22Rv1 (cell line): ENCODE measurements at regions not wholly inside any gene's neighbourhood (a gene's known extent, or its start where the extent isn't known, plus 50 kb on each side); places are given as distances from the start of the nearest gene placed in this dataset.

Experiments
- H3K27ac ChIP-seq: fragments of 450-650 bp; 2 replicates; pipeline ENCODE4 v1.5.1; 2017
- ZFX ChIP-seq: fragments of 450-650 bp; IDR thresholded peaks from 2 replicates; pipeline ENCODE4 v1.6.1; 2017; ENCODE audit warnings: antibody characterized with exemption, borderline replicate concordance
- TF ChIP-seq, protein P1 (sequence below): fragments of 450-650 bp; IDR thresholded peaks from 2 replicates; pipeline ENCODE4 v1.5.1; 2017; ENCODE audit warnings: mild to moderate bottlenecking

DNA sequence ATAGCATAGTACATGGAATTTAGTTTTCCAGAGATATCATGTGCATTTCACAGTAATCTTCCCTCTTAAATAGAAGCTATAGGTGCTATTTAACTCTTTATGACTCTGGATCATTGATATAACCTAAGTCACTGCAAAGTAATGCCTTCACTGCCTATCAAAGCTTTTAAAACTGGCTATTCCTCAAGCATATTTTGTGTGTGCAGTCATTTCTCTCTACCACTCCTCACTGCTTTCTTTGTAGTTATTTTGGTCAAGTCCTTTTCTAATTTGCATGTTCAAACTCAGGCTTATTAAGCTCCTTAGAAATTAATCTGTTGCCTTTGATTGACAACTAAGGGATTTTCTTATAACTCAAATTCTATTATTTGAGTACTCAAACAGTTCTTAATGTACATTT lies 79.4 kb upstream of the PLEKHG7 start:
- TF ChIP-seq, protein P1, sequence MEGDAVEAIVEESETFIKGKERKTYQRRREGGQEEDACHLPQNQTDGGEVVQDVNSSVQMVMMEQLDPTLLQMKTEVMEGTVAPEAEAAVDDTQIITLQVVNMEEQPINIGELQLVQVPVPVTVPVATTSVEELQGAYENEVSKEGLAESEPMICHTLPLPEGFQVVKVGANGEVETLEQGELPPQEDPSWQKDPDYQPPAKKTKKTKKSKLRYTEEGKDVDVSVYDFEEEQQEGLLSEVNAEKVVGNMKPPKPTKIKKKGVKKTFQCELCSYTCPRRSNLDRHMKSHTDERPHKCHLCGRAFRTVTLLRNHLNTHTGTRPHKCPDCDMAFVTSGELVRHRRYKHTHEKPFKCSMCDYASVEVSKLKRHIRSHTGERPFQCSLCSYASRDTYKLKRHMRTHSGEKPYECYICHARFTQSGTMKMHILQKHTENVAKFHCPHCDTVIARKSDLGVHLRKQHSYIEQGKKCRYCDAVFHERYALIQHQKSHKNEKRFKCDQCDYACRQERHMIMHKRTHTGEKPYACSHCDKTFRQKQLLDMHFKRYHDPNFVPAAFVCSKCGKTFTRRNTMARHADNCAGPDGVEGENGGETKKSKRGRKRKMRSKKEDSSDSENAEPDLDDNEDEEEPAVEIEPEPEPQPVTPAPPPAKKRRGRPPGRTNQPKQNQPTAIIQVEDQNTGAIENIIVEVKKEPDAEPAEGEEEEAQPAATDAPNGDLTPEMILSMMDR, result no peak
- TF ChIP-seq ZFX, result no peak
- no peak overlapping the region for H3K27ac ChIP-seq

DNA sequence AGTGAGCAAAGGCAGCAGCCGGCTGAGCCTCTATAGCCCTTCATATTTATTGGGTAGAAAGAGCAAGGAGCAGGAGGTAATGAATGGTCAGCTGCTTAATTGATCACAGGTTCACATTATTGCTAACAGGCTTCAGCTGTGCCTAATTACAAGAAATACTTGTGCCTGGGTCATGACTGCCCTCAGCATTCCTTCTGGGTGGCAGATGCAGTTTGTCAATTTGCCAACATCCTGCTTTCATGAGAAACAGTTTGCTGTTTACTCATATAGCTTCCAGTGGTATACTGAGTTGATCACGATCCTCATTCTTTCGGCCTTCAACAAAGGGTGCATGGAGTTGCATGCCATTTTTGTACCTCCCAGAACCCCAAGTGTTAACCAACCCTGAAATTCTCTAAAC lies 81.0 kb upstream of the PLEKHG7 start:
- no peak overlapping the region for H3K27ac ChIP-seq
- TF ChIP-seq, protein P1, result no peak
- TF ChIP-seq ZFX, result no peak

- no peak for TF ChIP-seq ZFX
- TF ChIP-seq, protein P1, result no peak
- H3K27ac ChIP-seq, result no peak overlapping the region
These were observed 81.5 kb upstream of the PLEKHG7 start for GRCh38 chr12:92621312-92621711.

GRCh38 chr12:92619730-92620684 lies 82.8 kb upstream of the PLEKHG7 start:
- no peak overlapping the region for H3K27ac ChIP-seq

DNA sequence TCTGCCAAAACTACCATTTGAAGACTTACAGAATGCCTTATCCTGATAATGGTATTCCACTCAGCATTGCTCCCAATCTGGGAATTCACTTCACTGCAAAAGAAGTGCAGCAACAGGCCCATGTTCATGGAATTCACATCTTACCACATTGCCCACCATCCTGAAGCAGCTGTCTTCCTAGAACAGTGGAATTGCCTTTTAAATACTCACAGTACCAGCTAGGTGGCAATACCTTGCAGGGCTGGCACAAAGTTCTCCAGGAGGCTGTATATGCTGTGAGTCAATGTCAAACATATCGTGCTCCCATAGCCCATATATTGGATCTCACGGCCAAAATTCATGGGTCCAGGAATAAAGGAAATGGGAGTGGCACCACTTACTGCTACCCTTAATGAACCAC lies 83.8 kb upstream of the PLEKHG7 start:
- H3K27ac ChIP-seq, result no peak overlapping the region
- TF ChIP-seq, protein P1, result no peak
- TF ChIP-seq ZFX, result no peak

More at GRCh38 chr12:92619730-92620684, 82.8 kb upstream of the PLEKHG7 start:
- TF ChIP-seq, protein P1, result no peak

GRCh38 chr12:92615703-92616102 lies 87.1 kb upstream of the PLEKHG7 start:
- TF ChIP-seq ZFX, result no peak
- TF ChIP-seq, protein P1, result no peak

GRCh38 chr12:92615086-92615485 lies 87.7 kb upstream of the PLEKHG7 start:
- H3K27ac ChIP-seq, result no peak overlapping the region
- TF ChIP-seq, protein P1, result no peak
- no peak for TF ChIP-seq ZFX

More at GRCh38 chr12:92615703-92616102, 87.1 kb upstream of the PLEKHG7 start:
- no peak overlapping the region for H3K27ac ChIP-seq
